ENCODE measurements at regions not wholly inside any gene's neighbourhood (a gene's known extent, or its start where the extent isn't known, plus 50 kb on each side); places are given as distances from the start of the nearest gene placed in this dataset.

GRCh38 chr2:121832412-121833357 is 77.2 kb downstream of the TSN start:
- TF ChIP-seq, protein P1, sequence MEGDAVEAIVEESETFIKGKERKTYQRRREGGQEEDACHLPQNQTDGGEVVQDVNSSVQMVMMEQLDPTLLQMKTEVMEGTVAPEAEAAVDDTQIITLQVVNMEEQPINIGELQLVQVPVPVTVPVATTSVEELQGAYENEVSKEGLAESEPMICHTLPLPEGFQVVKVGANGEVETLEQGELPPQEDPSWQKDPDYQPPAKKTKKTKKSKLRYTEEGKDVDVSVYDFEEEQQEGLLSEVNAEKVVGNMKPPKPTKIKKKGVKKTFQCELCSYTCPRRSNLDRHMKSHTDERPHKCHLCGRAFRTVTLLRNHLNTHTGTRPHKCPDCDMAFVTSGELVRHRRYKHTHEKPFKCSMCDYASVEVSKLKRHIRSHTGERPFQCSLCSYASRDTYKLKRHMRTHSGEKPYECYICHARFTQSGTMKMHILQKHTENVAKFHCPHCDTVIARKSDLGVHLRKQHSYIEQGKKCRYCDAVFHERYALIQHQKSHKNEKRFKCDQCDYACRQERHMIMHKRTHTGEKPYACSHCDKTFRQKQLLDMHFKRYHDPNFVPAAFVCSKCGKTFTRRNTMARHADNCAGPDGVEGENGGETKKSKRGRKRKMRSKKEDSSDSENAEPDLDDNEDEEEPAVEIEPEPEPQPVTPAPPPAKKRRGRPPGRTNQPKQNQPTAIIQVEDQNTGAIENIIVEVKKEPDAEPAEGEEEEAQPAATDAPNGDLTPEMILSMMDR (IDR thresholded peaks at IDR 0.05): no peak
- H3K4me3 ChIP-seq: no peak overlapping the region
- 61 to 67% methylated on average over 14 of the region's 14 CpGs for WGBS, 2 donors
- no peaks in the 10 kb centered on the region for H3K27me3 ChIP-seq
- H3K36me3 ChIP-seq: no peaks in the 10 kb centered on the region
- H3K4me1 ChIP-seq: no peaks in the 10 kb centered on the region
- no peaks in the 10 kb centered on the region for H3K9me3 ChIP-seq
- intact Hi-C loops (cut with DNase I): no loop called here
- FAIRE-seq (no peak), DNase-seq (no peak), ATAC-seq (no peak)
- H3K27ac ChIP-seq: no peak overlapping the region

- Histone ChIP-seq H3K27me3 (no peaks in the 10 kb centered on the region), H3K4me3 (no peak overlapping the region), H3K27ac (no peak overlapping the region), H3K9me3 (no peaks in the 10 kb centered on the region), H3K4me1 (no peaks in the 10 kb centered on the region), H3K36me3 (no peaks in the 10 kb centered on the region)
- WGBS, 2 donors: 63 to 64% methylated on average over 4 of the region's 4 CpGs
- intact Hi-C loops (cut with DNase I): no loop called here
- no peak for ATAC-seq
- TF ChIP-seq, protein P1 (IDR thresholded peaks at IDR 0.05): no peak
- no peak for DNase-seq
- FAIRE-seq: no peak
Observed at GRCh38 chr2:121833358-121833723, 77.9 kb downstream of the TSN start.

GRCh38 chr2:121836611-121837010 is 81.2 kb downstream of the TSN start:
- no peaks in the 10 kb centered on the region for H3K27me3 ChIP-seq
- no peak for ATAC-seq

GRCh38 chr2:121837591-121837990 is 82.1 kb downstream of the TSN start:
- no peaks in the 10 kb centered on the region for H3K27me3 ChIP-seq
- ATAC-seq: no peak
- WGBS, 2 donors: 64 to 78% methylated on average over 3 of the region's 3 CpGs
- no peaks in the 10 kb centered on the region for H3K9me3 ChIP-seq
- FAIRE-seq: no peak
- intact Hi-C loops (cut with DNase I): no loop called here
- no peaks in the 10 kb centered on the region for H3K4me1 ChIP-seq
- no peaks in the 10 kb centered on the region for H3K36me3 ChIP-seq
- no peak for DNase-seq
- TF ChIP-seq, protein P1 (IDR thresholded peaks at IDR 0.05): no peak
- no peak overlapping the region for H3K4me3 ChIP-seq
- H3K27ac ChIP-seq: no peak overlapping the region

More at GRCh38 chr2:121836611-121837010, 81.2 kb downstream of the TSN start:
- WGBS, 2 donors: 51 to 54% methylated on average over 10 of the region's 10 CpGs
- Histone ChIP-seq H3K27ac (no peak overlapping the region), H3K4me3 (no peak overlapping the region), H3K9me3 (no peaks in the 10 kb centered on the region), H3K36me3 (no peaks in the 10 kb centered on the region), H3K4me1 (no peaks in the 10 kb centered on the region)
- intact Hi-C loops (cut with DNase I): no loop called here
- FAIRE-seq (no peak), DNase-seq (no peak)
- TF ChIP-seq, protein P1 (IDR thresholded peaks at IDR 0.05): no peak

GRCh38 chr2:121838551-121838950 is 83.1 kb downstream of the TSN start:
- FAIRE-seq: no peak
- WGBS, 2 donors: 74 to 92% methylated on average over 2 of the region's 2 CpGs
- Histone ChIP-seq H3K9me3 (no peaks in the 10 kb centered on the region), H3K4me3 (no peak overlapping the region), H3K36me3 (no peaks in the 10 kb centered on the region), H3K27ac (no peak overlapping the region), H3K4me1 (no peaks in the 10 kb centered on the region), H3K27me3 (no peaks in the 10 kb centered on the region)
- ATAC-seq: no peak
- no peak for DNase-seq
- intact Hi-C loops (cut with DNase I): no loop called here
- TF ChIP-seq, protein P1 (IDR thresholded peaks at IDR 0.05): no peak
